ENCODE measurements at regions not wholly inside any gene's neighbourhood (a gene's known extent, or its start where the extent isn't known, plus 50 kb on each side); places are given as distances from the start of the nearest gene placed in this dataset.

DNA sequence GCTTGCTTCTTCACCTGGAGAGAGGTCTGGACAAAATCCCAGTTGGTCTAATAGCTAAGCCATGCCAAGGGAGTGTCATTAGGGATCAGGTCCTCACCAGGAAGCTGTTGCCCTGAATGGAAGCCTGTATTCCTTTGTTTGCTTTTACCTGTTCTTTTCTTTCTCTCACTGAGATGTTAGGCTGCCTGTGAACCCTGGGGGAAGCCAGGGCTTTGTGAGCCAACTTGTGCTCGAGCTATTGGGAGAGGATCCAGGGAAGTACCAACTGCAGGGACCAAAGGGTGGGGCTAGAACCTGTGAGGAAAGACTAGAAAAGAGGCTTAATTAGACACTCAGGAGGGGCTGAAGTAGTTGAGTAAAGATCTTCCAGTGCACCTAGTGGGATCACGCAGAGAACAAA lies 451.2 kb upstream of the TLE4 start:
- Histone ChIP-seq H3K36me3 (no peaks in the 10 kb centered on the region), H3K4me1 (no peaks in the 10 kb centered on the region), H3K27me3 (no peaks in the 10 kb centered on the region), H3K9me3 (no peaks in the 10 kb centered on the region), H3K4me3 (no peak overlapping the region), H3K27ac (no peak overlapping the region)
- no peak for DNase-seq
- intact Hi-C loops (cut with DNase I; ENCODE audit: low total_unique reads), result no loop called here
- TF ChIP-seq CTCF (IDR thresholded peaks at IDR 0.05) (no peak), POLR2A (IDR thresholded peaks at IDR 0.05) (no peak)

DNA sequence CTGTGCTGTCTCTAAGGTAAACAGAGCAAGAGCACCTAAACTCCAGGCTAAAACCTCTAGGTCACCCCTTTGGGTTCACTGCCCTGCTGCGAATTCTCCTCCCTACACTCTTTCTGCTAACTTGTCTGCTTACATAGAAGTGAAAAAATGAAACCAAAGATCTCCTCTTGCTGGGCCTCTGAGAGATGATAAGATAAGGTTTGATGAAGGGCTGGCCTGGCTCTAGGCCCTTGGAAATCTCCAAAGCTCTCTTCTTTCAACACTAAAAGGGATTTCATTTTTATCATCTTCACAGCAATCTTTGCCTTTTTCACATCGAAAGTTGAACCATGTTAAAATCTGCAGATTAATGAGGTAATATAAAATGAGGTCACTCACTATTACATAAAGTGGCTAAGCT lies 450.8 kb upstream of the TLE4 start:
- intact Hi-C loops (cut with DNase I; ENCODE audit: low total_unique reads), result no loop called here
- H3K27ac ChIP-seq, result no peak overlapping the region
- DNase-seq, result no peak

DNA sequence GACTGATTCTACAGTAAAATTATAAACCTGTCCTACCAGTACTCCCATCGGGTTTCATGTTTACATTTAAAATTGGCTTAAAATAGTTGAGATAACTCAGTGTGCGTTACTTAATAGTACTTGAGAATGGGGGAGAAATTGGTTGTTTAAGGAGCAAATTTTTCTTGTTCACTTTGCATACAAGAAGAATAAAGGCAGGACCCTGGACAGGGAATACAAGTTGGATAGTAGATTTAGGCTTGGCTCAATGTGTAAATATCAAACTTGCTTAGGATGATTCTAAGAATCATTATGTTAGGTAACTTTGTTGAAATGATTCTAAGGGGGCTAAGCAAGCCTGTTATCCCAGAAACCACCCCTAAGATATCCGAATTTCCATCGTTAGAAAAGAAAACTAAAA lies 448.4 kb upstream of the TLE4 start:
- intact Hi-C loops (cut with DNase I; ENCODE audit: low total_unique reads), result no loop called here

More for the DNA sequence above, 450.8 kb upstream of the TLE4 start:
- no peaks in the 10 kb centered on the region for H3K27me3 ChIP-seq
- H3K4me1 ChIP-seq, result no peaks in the 10 kb centered on the region
- no peak for TF ChIP-seq POLR2A (IDR thresholded peaks at IDR 0.05)
- TF ChIP-seq CTCF (IDR thresholded peaks at IDR 0.05), result no peak
- no peaks in the 10 kb centered on the region for H3K36me3 ChIP-seq
- no peak overlapping the region for H3K4me3 ChIP-seq
- no peaks in the 10 kb centered on the region for H3K9me3 ChIP-seq

DNA sequence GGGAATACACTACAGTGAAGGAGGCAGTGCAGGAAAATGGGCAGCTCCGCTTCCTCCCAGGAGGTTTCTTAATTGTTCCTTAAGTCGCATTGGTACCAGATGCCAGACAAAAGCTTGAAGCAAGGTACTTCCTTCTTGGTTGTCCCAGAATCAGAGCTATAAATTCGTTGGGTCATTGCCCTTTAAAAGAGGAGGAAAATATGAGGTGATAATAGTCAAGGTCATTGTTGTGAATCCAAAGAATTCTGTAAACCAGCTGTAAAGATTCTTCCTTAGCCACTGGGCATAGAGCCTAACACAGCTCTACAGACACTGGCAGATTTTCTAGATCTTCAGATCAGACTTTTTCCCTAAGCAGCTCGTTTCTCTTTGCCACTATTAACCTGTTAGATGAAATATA lies 444.1 kb upstream of the TLE4 start:
- H3K9me3 ChIP-seq, result no peaks in the 10 kb centered on the region
- no peak overlapping the region for H3K27ac ChIP-seq
- H3K27me3 ChIP-seq, result no peaks in the 10 kb centered on the region
- intact Hi-C loops (cut with DNase I; ENCODE audit: low total_unique reads), result no loop called here
- no peak for DNase-seq
- no peaks in the 10 kb centered on the region for H3K4me1 ChIP-seq
- no peaks in the 10 kb centered on the region for H3K36me3 ChIP-seq
- no peak for TF ChIP-seq POLR2A (IDR thresholded peaks at IDR 0.05)
- H3K4me3 ChIP-seq, result no peak overlapping the region

More for the DNA sequence above, 448.4 kb upstream of the TLE4 start:
- H3K4me3 ChIP-seq, result no peak overlapping the region
- TF ChIP-seq CTCF (IDR thresholded peaks at IDR 0.05) (no peak), POLR2A (IDR thresholded peaks at IDR 0.05) (no peak)
- H3K36me3 ChIP-seq, result no peaks in the 10 kb centered on the region
- H3K4me1 ChIP-seq, result no peaks in the 10 kb centered on the region
- no peak overlapping the region for H3K27ac ChIP-seq
- H3K27me3 ChIP-seq, result no peaks in the 10 kb centered on the region
- H3K9me3 ChIP-seq, result no peaks in the 10 kb centered on the region
- no peak for DNase-seq

DNA sequence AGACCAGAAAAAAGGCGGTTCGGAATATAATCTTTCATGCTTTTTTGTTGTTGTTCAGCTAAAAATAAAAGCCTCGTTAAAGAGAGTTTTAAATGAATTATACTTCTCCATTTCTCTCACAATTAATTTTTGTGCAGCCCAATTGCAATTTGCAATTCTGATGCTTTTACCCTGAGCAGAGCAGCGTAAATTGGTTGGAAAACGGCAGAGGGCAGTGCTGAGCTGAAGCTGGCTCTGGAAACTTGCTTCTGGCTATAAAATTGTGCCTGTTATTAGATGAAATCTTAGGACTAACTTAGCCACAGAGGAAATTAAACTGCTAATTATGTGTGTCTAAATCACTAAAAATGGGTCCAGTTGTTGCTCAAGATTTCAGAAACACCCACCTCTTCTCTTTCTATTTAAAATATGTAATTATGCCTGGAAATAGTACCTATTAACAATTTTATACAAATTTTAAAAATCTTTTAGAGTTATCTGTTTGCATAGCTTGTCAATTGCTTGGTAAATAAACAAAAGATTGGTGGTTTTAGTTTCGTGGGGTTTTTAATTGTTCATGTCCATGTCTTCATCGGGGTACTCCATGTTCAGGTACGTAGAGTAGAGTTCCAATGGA lies 441.8 kb upstream of the TLE4 start:
- Histone ChIP-seq H3K4me3 (no peak overlapping the region), H3K27me3 (no peaks in the 10 kb centered on the region), H3K27ac (no peak overlapping the region), H3K9me3 (no peaks in the 10 kb centered on the region), H3K36me3 (no peaks in the 10 kb centered on the region), H3K4me1 (no peaks in the 10 kb centered on the region)
- TF ChIP-seq POLR2A (IDR thresholded peaks at IDR 0.05), result no peak
- TF ChIP-seq CTCF (IDR thresholded peaks at IDR 0.05), result peak; percentile 45 to 66 (median 52)
- peak; percentile 14 to 57 for DNase-seq
- intact Hi-C loops (cut with DNase I; ENCODE audit: low total_unique reads), result no loop called here

Data from uterus (tissue), 3 donors.